NCI-H1694 treated with DMSO at 0.1 percent for 48 hours (cell line): ENCODE measurements at regions not wholly inside any gene's neighbourhood (a gene's known extent, or its start where the extent isn't known, plus 50 kb on each side); places are given as distances from the start of the nearest gene placed in this dataset.
"Not testable (repeated sequence)": the region's sequence is repeated elsewhere in the genome, so short reads cannot be mapped to it uniquely, and the experiment has no call there.

Experiments
- DNase-seq: peaks from one replicate; lab custom pipeline; 2025; lab: John Stamatoyannopoulos, UW

DNA sequence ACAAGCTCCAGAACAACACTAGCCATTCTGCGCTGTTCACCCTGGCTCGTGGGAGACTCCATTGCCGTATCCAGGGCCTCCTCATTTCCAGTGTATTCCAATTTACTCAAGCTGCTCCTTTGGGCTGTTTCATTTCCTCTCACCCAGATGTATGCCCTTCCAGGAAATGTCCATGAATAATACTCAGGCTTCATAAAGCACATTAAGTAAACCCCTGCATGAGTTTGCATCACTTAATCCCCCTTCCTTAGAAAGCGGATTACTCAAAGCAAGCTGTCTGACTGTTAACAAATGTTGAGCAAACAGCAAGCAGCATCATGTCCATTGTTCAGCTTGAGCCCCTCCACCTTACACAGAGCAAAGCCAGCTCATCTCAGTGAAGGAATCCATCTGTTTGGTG, 403.6 kb upstream of the PBX1 start:
- DNase-seq = no peak

DNA sequence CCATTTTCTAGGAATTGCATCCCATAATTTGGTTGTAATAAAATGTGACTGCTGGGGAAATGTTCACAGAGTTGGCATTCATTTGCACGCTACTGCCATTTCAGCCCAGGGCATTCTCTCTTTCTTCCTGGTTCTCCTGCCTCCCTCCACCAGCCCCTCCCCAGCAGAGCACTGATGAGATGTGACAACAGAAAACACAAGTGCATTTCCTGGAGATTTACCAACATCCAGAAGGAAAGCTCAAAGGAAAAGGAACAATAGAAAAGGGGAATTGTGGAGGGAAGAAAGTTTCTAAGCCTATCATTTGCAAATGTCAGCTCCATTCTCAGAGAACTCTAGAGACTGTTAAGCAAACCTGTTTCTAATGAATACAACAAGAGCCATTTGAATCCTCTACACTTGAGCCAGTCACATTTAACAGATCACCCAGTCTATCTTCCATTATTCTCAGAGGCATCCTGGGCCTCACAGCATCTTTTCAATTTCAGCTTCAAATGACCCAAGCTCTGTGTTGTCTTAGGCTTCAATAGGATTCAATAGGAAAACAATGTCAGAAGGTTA, 395.6 kb upstream of the PBX1 start:
- DNase-seq = no peak

GRCh38 chr1:164165466-164165865, 393.5 kb upstream of the PBX1 start:
- DNase-seq = no peak

DNA sequence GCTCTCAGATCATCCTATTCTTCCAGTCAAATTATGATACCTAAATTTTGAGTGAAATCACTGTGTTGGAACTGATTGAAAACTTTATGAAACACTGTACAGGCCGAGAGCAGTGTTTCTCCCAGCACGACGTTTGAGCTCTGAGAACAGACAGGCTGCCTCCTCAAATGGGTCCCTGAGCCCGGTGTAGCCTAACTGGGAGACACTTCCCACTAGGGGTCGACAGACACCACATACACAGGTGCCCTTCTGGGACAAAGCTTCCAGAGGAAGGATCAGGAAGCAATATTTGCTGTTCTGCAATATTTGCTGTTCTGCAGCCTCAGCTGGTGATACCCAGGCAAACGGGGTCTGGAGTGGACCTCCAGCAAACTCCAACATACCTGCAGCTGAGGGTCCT, 392.5 kb upstream of the PBX1 start:
- DNase-seq = not testable (repeated sequence)

GRCh38 chr1:164177118-164177517, 381.9 kb upstream of the PBX1 start:
- no peak for DNase-seq

DNA sequence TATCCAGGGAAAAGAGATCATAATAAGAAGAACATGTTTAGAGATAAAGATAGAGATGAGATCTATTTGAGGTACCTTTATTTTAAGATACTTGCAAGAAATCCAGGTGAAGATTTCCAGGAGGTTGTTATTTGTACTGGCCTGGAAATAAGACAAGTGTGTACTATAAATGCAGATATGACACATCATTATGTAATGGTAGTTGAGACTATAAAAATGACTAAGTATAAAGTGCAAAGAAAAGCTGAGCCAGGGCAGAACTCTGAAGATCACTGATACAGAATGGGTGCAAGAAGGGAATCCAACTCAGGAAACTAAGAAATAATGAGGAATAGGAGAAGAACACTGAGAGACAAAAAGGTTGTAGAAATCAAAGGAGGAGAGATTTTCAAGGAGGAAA, 378.2 kb upstream of the PBX1 start:
- no peak for DNase-seq

GRCh38 chr1:164183854-164184635, 374.9 kb upstream of the PBX1 start:
- DNase-seq = no peak

DNA sequence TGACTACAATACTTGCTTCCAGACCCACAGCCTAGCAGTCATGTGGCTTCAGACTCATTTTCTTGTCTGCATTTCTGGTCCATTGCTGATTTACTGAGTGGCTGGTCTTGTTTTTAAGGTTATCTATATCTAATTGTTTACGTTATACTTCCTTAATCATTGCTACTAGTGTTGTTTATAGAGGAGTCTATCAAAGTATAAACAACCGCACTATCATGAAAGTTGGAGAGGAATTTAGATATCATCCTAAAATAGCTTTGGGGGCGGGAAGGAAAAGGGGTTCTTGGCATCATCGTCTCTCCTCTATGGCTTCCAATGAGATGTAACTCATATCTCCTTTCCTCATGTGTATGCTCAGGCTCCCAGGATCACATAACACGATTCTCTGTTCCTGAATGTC, 372.1 kb upstream of the PBX1 start:
- DNase-seq = no peak

- no peak for DNase-seq
These were observed 370.5 kb upstream of the PBX1 start for GRCh38 chr1:164188497-164188896.

- no peak for DNase-seq
These were observed 367.8 kb upstream of the PBX1 start for GRCh38 chr1:164191191-164191590.

- DNase-seq = no peak
These were observed 348.7 kb upstream of the PBX1 start for GRCh38 chr1:164210211-164210739.

DNA sequence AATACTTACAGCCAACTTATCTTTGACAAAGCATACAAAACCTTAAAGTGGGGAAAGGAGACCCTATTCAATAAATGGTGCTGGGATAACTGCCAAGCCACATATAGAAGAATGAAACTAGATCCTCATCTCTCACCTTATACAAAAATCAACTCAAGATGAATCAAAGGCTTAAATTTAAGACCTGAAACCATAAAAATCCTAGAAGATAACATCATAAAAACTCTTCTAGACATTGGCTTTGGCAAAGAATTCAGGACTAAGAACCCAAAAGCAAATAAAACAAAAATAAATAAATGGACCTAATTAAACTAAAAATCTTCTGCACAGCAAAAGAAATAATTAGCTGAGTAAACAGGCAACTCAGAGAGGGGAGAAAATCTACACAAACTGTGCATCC, 335.6 kb upstream of the PBX1 start:
- DNase-seq = no peak

DNA sequence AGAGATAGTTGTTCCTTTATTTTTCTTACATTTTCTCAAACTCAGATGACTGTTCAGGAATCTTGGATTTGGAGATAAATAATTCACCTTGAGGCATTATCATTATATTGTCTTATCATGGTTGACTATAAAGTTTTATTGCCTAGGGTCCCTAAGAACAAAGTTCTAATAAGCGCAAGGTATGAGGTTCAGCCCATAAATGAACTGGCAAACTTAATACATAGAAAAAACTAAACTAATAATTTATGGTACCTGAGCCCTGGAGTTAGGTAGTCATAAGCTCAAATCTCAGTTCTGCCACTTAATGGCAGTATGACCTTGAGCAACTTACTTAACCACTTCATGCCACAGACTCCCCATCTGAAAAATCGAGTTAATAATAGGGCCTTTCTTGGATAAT, 334.0 kb upstream of the PBX1 start:
- no peak for DNase-seq

- no peak for DNase-seq
These were observed 332.0 kb upstream of the PBX1 start for GRCh38 chr1:164226977-164227376.

- DNase-seq = no peak
These were observed 330.1 kb upstream of the PBX1 start for GRCh38 chr1:164228928-164229327.

DNA sequence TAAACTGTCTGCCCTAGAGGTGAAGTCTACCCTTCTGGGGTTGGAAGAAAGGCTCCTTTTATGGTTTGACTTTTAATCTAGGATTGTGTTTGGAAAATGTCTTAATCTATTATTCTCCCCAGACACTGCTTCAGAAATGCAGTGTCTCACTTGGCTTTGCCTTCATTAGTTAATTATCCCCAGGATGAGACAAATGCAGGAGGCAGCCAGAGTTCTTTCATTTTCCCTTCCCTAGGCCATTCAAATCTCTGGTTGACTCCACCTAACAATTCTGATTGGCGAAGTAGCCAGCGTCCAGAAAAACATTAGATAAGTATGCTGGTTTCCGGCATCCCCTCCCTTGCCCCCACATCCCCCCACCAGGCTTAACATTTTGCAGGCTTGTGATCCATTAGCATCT, 325.8 kb upstream of the PBX1 start:
- DNase-seq = no peak

GRCh38 chr1:164240081-164240480, 318.9 kb upstream of the PBX1 start:
- no peak for DNase-seq

GRCh38 chr1:164250365-164250764, 308.6 kb upstream of the PBX1 start:
- no peak for DNase-seq

DNA sequence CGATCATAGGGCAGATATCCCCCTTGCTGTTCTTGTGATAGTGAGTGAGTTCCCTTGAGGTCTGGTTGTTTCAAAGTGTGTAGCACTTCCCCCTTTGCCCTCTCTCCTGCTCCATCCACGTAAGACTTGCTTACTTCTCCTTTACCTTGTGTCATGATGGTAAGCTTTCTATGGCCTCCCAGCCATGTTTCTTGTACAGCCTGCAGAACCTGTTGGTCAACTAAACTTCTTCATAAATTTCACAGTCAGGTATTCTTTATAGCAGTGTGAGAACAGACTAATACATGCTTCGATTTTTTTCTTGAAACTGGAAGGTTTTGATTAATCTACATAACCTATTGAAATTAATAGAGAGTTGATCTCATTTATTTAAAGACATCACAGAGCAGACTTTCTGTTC, 302.5 kb upstream of the PBX1 start:
- DNase-seq = no peak

DNA sequence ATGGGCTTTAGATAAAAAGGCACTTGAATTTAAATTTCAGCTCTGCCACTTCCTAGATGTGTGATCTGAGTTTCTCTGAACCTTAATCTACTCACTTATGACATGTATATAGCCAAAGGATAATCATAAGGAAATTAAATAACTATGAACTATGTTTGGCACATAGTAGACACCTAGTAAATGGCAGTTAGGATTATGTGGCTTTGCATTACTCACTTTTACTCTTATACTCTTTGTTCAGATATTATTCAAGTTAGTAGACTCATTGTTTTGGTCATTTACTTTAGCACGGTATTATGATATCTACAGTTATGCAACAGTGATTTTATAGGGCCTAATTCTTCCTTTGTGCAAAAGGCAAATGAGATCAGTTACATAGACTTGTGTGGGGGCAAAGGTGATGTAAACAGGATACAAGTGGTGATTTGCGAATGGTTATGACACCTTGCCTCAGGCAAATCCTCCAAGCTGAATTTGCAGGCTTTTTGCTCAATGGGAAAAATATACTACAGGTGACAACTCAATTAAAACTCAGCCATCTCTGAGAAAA, 297.2 kb upstream of the PBX1 start:
- DNase-seq = no peak

- DNase-seq = no peak
These were observed 295.4 kb upstream of the PBX1 start for GRCh38 chr1:164263540-164263939.

DNA sequence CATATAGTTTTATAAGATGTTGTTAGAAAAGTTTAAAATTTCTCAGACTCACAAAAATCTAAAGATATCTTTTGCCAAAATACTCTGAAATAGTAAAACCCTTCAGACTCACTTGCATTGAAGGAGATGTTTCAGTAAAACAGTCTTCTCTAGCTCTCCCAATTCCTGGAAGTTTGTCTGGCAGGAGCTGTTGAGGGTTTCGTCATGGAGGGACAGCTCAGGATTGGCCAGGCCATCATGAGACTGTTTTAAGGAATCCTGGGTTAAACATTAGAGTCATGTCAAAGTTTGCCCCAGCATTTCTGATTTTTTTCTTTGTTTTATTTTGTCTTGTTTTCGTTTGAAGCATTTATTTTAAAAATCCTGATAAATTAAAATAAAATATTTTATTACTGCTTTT, 293.8 kb upstream of the PBX1 start:
- DNase-seq = no peak

GRCh38 chr1:164272156-164272555, 286.8 kb upstream of the PBX1 start:
- DNase-seq = no peak

GRCh38 chr1:164296172-164296571, 262.8 kb upstream of the PBX1 start:
- DNase-seq = no peak
